SK-N-SH (cell line): ENCODE measurements at regions not wholly inside any gene's neighbourhood (a gene's known extent, or its start where the extent isn't known, plus 50 kb on each side); places are given as distances from the start of the nearest gene placed in this dataset.

Source experiments
- CTCF ChIP-seq: fragments of 200-600 bp; sonication (generic); IDR thresholded peaks from 2 replicates; pipeline ENCODE4 v1.6.1; 2017; ENCODE audit warnings: antibody characterized with exemption, mild to moderate bottlenecking, moderate library complexity
- GABPA ChIP-seq: IDR thresholded peaks from 2 replicates; pipeline ENCODE4 v1.4.0; 2012; ENCODE audit warnings: low read depth, mild to moderate bottlenecking
- GATA2 ChIP-seq: sonication (generic); formaldehyde crosslinking; IDR thresholded peaks from 2 replicates; pipeline ENCODE4 v1.5.0; 2020; ENCODE audit warnings: mild to moderate bottlenecking, missing genetic modification reagents
- MAX ChIP-seq: IDR thresholded peaks from 2 replicates; pipeline ENCODE4 v1.4.0; 2012; ENCODE audit warnings: low read depth
- POLR2AphosphoS5 ChIP-seq: IDR thresholded peaks from 2 replicates; pipeline ENCODE4 v1.6.1; 2012; ENCODE audit warnings: low read depth, low read length
- TCF12 ChIP-seq: IDR thresholded peaks from 2 replicates; pipeline ENCODE4 v1.4.0; 2012
- USF2 ChIP-seq: fragments of 150-350 bp; IDR thresholded peaks from 2 replicates; pipeline ENCODE4 v1.6.1; 2017; ENCODE audit warnings: antibody characterized with exemption, low read length, low read depth, borderline replicate concordance

- TF ChIP-seq POLR2AphosphoS5 (no peak), CTCF (no peak), GATA2 (CRISPR knock-in tag) (no peak), TCF12 (no peak), GABPA (no peak), MAX (no peak), USF2 (no peak)
Measured at GRCh38 chr7:10439027-10439426, 534.6 kb upstream of the PHF14 start.
